Activated CD8-positive, alpha-beta memory T cell treated with anti-CD3 and anti-CD28 coated beads for 1 hour (primary cell): ENCODE measurements at regions not wholly inside any gene's neighbourhood (a gene's known extent, or its start where the extent isn't known, plus 50 kb on each side); places are given as distances from the start of the nearest gene placed in this dataset.

Experiments
- DNase-seq, 2 donors: peaks; one replicate each; pipeline ENCODE4 v3.0.0-alpha.2; 2020; ENCODE audit warnings: low read depth in 1 of 2; ENCODE audit errors: extremely low read depth in 1 of 2

GRCh38 chr7:25893436-25893835, 258.6 kb upstream of the NFE2L3 start:
- no peak for DNase-seq

- no peak for DNase-seq
Measured at GRCh38 chr7:25894002-25894901, 257.7 kb upstream of the NFE2L3 start.

GRCh38 chr7:25894902-25895791, 256.9 kb upstream of the NFE2L3 start:
- peak in 1 of 2 donors; percentile 54 for DNase-seq

GRCh38 chr7:25895792-25896171, 256.2 kb upstream of the NFE2L3 start:
- DNase-seq: no peak

GRCh38 chr7:25897261-25897782, 254.7 kb upstream of the NFE2L3 start:
- no peak for DNase-seq

GRCh38 chr7:25900245-25900644, 251.8 kb upstream of the NFE2L3 start:
- no peak for DNase-seq

- no peak for DNase-seq
Measured at GRCh38 chr7:25900877-25901276, 251.1 kb upstream of the NFE2L3 start.

- no peak for DNase-seq
Measured at GRCh38 chr7:25901658-25902057, 250.3 kb upstream of the NFE2L3 start.

- no peak for DNase-seq
Measured at GRCh38 chr7:25906003-25906402, 246.0 kb upstream of the NFE2L3 start.

- no peak for DNase-seq
Measured at GRCh38 chr7:25906760-25907159, 245.2 kb upstream of the NFE2L3 start.

- no peak for DNase-seq
Measured at GRCh38 chr7:25907214-25907613, 244.8 kb upstream of the NFE2L3 start.

GRCh38 chr7:25907731-25908130, 244.3 kb upstream of the NFE2L3 start:
- DNase-seq: no peak

- no peak for DNase-seq
Measured at GRCh38 chr7:25908154-25908949, 243.6 kb upstream of the NFE2L3 start.

GRCh38 chr7:25911738-25912607, 240.0 kb upstream of the NFE2L3 start:
- no peak for DNase-seq

GRCh38 chr7:25913598-25914224, 238.3 kb upstream of the NFE2L3 start:
- no peak for DNase-seq

GRCh38 chr7:25918731-25919130, 233.3 kb upstream of the NFE2L3 start:
- DNase-seq: no peak

GRCh38 chr7:25922296-25922695, 229.7 kb upstream of the NFE2L3 start:
- DNase-seq: no peak

GRCh38 chr7:25923741-25924460, 228.1 kb upstream of the NFE2L3 start:
- DNase-seq: no peak

- DNase-seq: no peak
Measured at GRCh38 chr7:25926009-25926408, 226.0 kb upstream of the NFE2L3 start.
